ENCODE measurements at regions not wholly inside any gene's neighbourhood (a gene's known extent, or its start where the extent isn't known, plus 50 kb on each side); places are given as distances from the start of the nearest gene placed in this dataset.

- no peak for TF ChIP-seq CTCF (IDR thresholded peaks at IDR 0.05)
Observed at GRCh38 chr9:26158631-26159150, 480.4 kb upstream of the TUSC1 start.

- no peak for TF ChIP-seq CTCF (IDR thresholded peaks at IDR 0.05)
Observed at GRCh38 chr9:26157411-26157810, 479.2 kb upstream of the TUSC1 start.

- no peak for TF ChIP-seq CTCF (IDR thresholded peaks at IDR 0.05)
Observed at GRCh38 chr9:26152350-26152749, 474.1 kb upstream of the TUSC1 start.

- no peak for TF ChIP-seq CTCF (IDR thresholded peaks at IDR 0.05)
Observed at GRCh38 chr9:26148128-26148527, 469.9 kb upstream of the TUSC1 start.

GRCh38 chr9:26145938-26146337, 467.7 kb upstream of the TUSC1 start:
- no peak for TF ChIP-seq CTCF (IDR thresholded peaks at IDR 0.05)

- TF ChIP-seq CTCF (IDR thresholded peaks at IDR 0.05) = no peak
Observed at GRCh38 chr9:26142631-26143030, 464.4 kb upstream of the TUSC1 start.

- TF ChIP-seq CTCF (IDR thresholded peaks at IDR 0.05) = no peak
Observed at GRCh38 chr9:26142201-26142600, 464.0 kb upstream of the TUSC1 start.

- TF ChIP-seq CTCF (IDR thresholded peaks at IDR 0.05) = no peak
Observed at GRCh38 chr9:26133537-26133936, 455.3 kb upstream of the TUSC1 start.
